HuH-7.5 (cell line): ENCODE measurements at regions not wholly inside any gene's neighbourhood (a gene's known extent, or its start where the extent isn't known, plus 50 kb on each side); places are given as distances from the start of the nearest gene placed in this dataset.

Experiments
- DNase-seq: peaks from one replicate; pipeline ENCODE4 v3.0.0; 2011; ENCODE audit warnings: low spot score

GRCh38 chr21:22898051-22898665 lies 1899.9 kb downstream of the NCAM2 start:
- DNase-seq: no peak

- DNase-seq: no peak
Measured at GRCh38 chr21:22900490-22900889, 1902.3 kb downstream of the NCAM2 start.

GRCh38 chr21:22903851-22904250 lies 1905.6 kb downstream of the NCAM2 start:
- DNase-seq: no peak

GRCh38 chr21:22904385-22904784 lies 1906.2 kb downstream of the NCAM2 start:
- no peak for DNase-seq

GRCh38 chr21:22925032-22925431 lies 1926.8 kb downstream of the NCAM2 start:
- DNase-seq: no peak

- DNase-seq: no peak
Measured at GRCh38 chr21:22927469-22927868, 1929.3 kb downstream of the NCAM2 start.

GRCh38 chr21:22941779-22942490 lies 1943.7 kb downstream of the NCAM2 start:
- DNase-seq: no peak

- no peak for DNase-seq
Measured at GRCh38 chr21:22955559-22955958, 1957.3 kb downstream of the NCAM2 start.

GRCh38 chr21:22961258-22961657 lies 1963.0 kb downstream of the NCAM2 start:
- DNase-seq: no peak

- no peak for DNase-seq
Measured at GRCh38 chr21:22965455-22966135, 1967.4 kb downstream of the NCAM2 start.

- no peak for DNase-seq
Measured at GRCh38 chr21:22981819-22982218, 1983.6 kb downstream of the NCAM2 start.

- DNase-seq: no peak
Measured at GRCh38 chr21:22993144-22993543, 1994.9 kb downstream of the NCAM2 start.

- no peak for DNase-seq
Measured at GRCh38 chr21:22993822-22994574, 1995.8 kb downstream of the NCAM2 start.

GRCh38 chr21:23003951-23004350 lies 2005.7 kb downstream of the NCAM2 start:
- no peak for DNase-seq

- DNase-seq: no peak
Measured at GRCh38 chr21:23008601-23009202, 2010.5 kb downstream of the NCAM2 start.

GRCh38 chr21:23009360-23009759 lies 2011.2 kb downstream of the NCAM2 start:
- no peak for DNase-seq

GRCh38 chr21:23014021-23014420 lies 2015.8 kb downstream of the NCAM2 start:
- no peak for DNase-seq

- no peak for DNase-seq
Measured at GRCh38 chr21:23016617-23017016, 2018.4 kb downstream of the NCAM2 start.

GRCh38 chr21:23017989-23018388 lies 2019.8 kb downstream of the NCAM2 start:
- DNase-seq: no peak

- no peak for DNase-seq
Measured at GRCh38 chr21:23020969-23021368, 2022.8 kb downstream of the NCAM2 start.

- DNase-seq: no peak
Measured at GRCh38 chr21:23021481-23021880, 2023.3 kb downstream of the NCAM2 start.

- DNase-seq: no peak
Measured at GRCh38 chr21:23026878-23027277, 2028.7 kb downstream of the NCAM2 start.
